SK-N-SH treated with all-trans-retinoic acid at 6 μM for 48 hours (cell line): ENCODE measurements at regions not wholly inside any gene's neighbourhood (a gene's known extent, or its start where the extent isn't known, plus 50 kb on each side); places are given as distances from the start of the nearest gene placed in this dataset.

Experiments
- ATAC-seq: fragments of 200-7000 bp; cut with Tn5 transposase; 3 replicates; pipeline ENCODE4 v1.9.1; 2020; ENCODE audit warnings: mild to moderate bottlenecking, moderate library complexity
- ARNTL ChIP-seq: fragments of 450-650 bp; formaldehyde crosslinking; IDR thresholded peaks from 2 replicates; pipeline ENCODE4 v1.5.0; 2020; ENCODE audit warnings: low read depth, mild to moderate bottlenecking, moderate library complexity, borderline replicate concordance
- BACH2 ChIP-seq: fragments of 250-450 bp; sonication (Bioruptor Pico); IDR thresholded peaks from 2 replicates; pipeline ENCODE4 v1.9.0; 2021; ENCODE audit warnings: mild to moderate bottlenecking, borderline replicate concordance
- CSDC2 ChIP-seq: fragments of 250-450 bp; sonication (Bioruptor Pico); IDR thresholded peaks from 2 replicates; pipeline ENCODE4 v1.5.0; 2020; ENCODE audit warnings: mild to moderate bottlenecking, moderate library complexity
- ESRRG ChIP-seq: fragments of 250-450 bp; sonication (Bioruptor Pico); IDR thresholded peaks from 2 replicates; pipeline ENCODE4 v1.6.1; 2021; ENCODE audit warnings: mild to moderate bottlenecking
- GLIS3 ChIP-seq: fragments of 250-450 bp; sonication (Bioruptor Pico); IDR thresholded peaks from 2 replicates; pipeline ENCODE4 v1.5.0; 2020; ENCODE audit warnings: mild to moderate bottlenecking, moderate library complexity
- ISL1 ChIP-seq: fragments of 250-450 bp; sonication (Bioruptor Pico); IDR thresholded peaks from 2 replicates; pipeline ENCODE4 v2.1.2; 2022; ENCODE audit warnings: mild to moderate bottlenecking, moderate library complexity
- OSR1 ChIP-seq: fragments of 250-450 bp; sonication (Bioruptor Pico); IDR thresholded peaks from 2 replicates; pipeline ENCODE4 v1.8.0; 2022; ENCODE audit warnings: moderate library complexity, mild to moderate bottlenecking, inconsistent platforms
- PPARA ChIP-seq: fragments of 250-450 bp; sonication (Bioruptor Pico); IDR thresholded peaks from 2 replicates; pipeline ENCODE4 v1.5.0; 2020; ENCODE audit warnings: mild to moderate bottlenecking, borderline replicate concordance
- RARB ChIP-seq: fragments of 250-450 bp; sonication (Bioruptor Pico); IDR thresholded peaks from 2 replicates; pipeline ENCODE4 v1.8.0; 2021; ENCODE audit warnings: mild to moderate bottlenecking, moderate library complexity
- SNAI2 ChIP-seq: fragments of 250-450 bp; sonication (Bioruptor Pico); IDR thresholded peaks from 2 replicates; pipeline ENCODE4 v1.5.0; 2020; ENCODE audit warnings: mild to moderate bottlenecking, moderate library complexity
- TCF4 ChIP-seq: fragments of 250-450 bp; sonication (Bioruptor Pico); IDR thresholded peaks from 2 replicates; pipeline ENCODE4 v1.8.0; 2021; ENCODE audit warnings: mild to moderate bottlenecking, moderate library complexity, borderline replicate concordance
- TOX ChIP-seq: fragments of 250-450 bp; sonication (Bioruptor Pico); IDR thresholded peaks from 2 replicates; pipeline ENCODE4 v1.8.0; 2021; ENCODE audit warnings: mild to moderate bottlenecking, moderate library complexity, borderline replicate concordance
- ZC3H10 ChIP-seq: fragments of 250-450 bp; sonication (Bioruptor Pico); IDR thresholded peaks from 2 replicates; pipeline ENCODE4 v1.5.1; 2021; ENCODE audit warnings: mild to moderate bottlenecking, moderate library complexity
- ZNF565 ChIP-seq: fragments of 450-650 bp; formaldehyde crosslinking; conservative IDR thresholded peaks from 2 replicates; pipeline ENCODE4 v1.5.0; 2020; ENCODE audit warnings: low read depth, mild to moderate bottlenecking, moderate library complexity
- ZNF70 ChIP-seq: fragments of 450-650 bp; formaldehyde crosslinking; IDR thresholded peaks from 2 replicates; pipeline ENCODE4 v1.5.0; 2020; ENCODE audit warnings: mild to moderate bottlenecking, moderate library complexity
- ZNF8 ChIP-seq: fragments of 450-650 bp; formaldehyde crosslinking; IDR thresholded peaks from 2 replicates; pipeline ENCODE4 v1.5.0; 2020; ENCODE audit warnings: mild to moderate bottlenecking, moderate library complexity
- TF ChIP-seq, protein P1 (sequence below): fragments of 250-450 bp; sonication (Bioruptor Pico); IDR thresholded peaks from 2 replicates; pipeline ENCODE4 v1.8.0; 2020; ENCODE audit warnings: mild to moderate bottlenecking, moderate library complexity, borderline replicate concordance
- TF ChIP-seq, protein P2 (sequence below): fragments of 250-450 bp; sonication (Bioruptor Pico); IDR thresholded peaks from 2 replicates; pipeline ENCODE4 v1.5.0; 2020; ENCODE audit warnings: mild to moderate bottlenecking, moderate library complexity
- TF ChIP-seq, protein P3 (sequence below): fragments of 250-450 bp; sonication (Bioruptor Pico); IDR thresholded peaks from 2 replicates; pipeline ENCODE4 v1.5.1; 2020; ENCODE audit warnings: low read depth, mild to moderate bottlenecking, moderate library complexity
- TF ChIP-seq, protein P4 (sequence below): fragments of 250-450 bp; sonication (Bioruptor Pico); IDR thresholded peaks from 2 replicates; pipeline ENCODE4 v1.5.1; 2021; ENCODE audit warnings: mild to moderate bottlenecking, moderate library complexity
- TF ChIP-seq, protein P5 (sequence below): fragments of 250-450 bp; sonication (Bioruptor Pico); IDR thresholded peaks from 2 replicates; pipeline ENCODE4 v1.8.0; 2021; ENCODE audit warnings: low read depth, mild to moderate bottlenecking, moderate library complexity, borderline replicate concordance

DNA sequence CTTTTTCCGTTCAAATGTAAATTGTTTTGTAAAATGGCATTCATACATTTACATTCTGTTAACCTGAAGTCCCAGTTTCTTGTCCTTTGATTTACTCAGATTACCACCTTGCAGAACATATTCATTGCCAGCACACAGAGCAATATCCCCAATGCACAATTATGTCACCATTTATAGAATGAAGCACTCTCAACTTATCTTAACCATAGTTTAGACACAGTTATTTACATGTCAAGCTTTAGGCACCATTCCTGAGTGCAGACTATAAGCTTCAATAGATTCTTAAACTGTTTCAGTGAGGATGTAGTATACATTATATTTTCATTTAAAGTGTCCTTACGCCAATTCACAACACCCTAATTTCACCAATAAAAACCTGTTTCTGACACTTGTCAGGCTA lies 1977.9 kb downstream of the SUCLG1 start:
- no peak for ATAC-seq
- TF ChIP-seq OSR1 (CRISPR knock-in tag) = no peak
- no peak for TF ChIP-seq ZC3H10 (CRISPR knock-in tag)
- no peak for TF ChIP-seq SNAI2
- TF ChIP-seq TCF4 (CRISPR knock-in tag) = no peak
- TF ChIP-seq, protein P1, sequence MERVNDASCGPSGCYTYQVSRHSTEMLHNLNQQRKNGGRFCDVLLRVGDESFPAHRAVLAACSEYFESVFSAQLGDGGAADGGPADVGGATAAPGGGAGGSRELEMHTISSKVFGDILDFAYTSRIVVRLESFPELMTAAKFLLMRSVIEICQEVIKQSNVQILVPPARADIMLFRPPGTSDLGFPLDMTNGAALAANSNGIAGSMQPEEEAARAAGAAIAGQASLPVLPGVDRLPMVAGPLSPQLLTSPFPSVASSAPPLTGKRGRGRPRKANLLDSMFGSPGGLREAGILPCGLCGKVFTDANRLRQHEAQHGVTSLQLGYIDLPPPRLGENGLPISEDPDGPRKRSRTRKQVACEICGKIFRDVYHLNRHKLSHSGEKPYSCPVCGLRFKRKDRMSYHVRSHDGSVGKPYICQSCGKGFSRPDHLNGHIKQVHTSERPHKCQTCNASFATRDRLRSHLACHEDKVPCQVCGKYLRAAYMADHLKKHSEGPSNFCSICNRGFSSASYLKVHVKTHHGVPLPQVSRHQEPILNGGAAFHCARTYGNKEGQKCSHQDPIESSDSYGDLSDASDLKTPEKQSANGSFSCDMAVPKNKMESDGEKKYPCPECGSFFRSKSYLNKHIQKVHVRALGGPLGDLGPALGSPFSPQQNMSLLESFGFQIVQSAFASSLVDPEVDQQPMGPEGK (CRISPR knock-in tag) = no peak
- TF ChIP-seq CSDC2 (CRISPR knock-in tag) = no peak
- no peak for TF ChIP-seq PPARA (CRISPR knock-in tag)
- TF ChIP-seq, all 23 proteins: peak for 0

DNA sequence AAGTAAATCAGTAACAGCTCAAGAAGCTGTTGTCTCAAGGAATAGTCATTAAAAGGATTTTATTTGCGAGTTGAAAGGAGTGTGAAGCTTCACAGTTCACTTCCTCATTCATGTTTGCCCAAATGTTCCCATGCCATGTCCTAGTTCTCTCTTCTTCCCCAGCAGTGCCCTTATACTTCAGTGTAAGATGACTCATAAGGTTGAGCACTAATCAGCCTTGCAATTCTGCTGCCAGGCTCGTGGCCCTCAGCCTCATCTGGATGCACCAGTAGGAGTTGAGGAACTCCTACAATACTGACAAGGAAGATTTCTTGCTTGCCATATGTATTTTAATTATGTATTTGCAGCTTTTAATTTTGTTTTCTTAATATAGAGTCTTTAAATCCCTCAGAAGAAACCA lies 1980.4 kb downstream of the SUCLG1 start:
- TF ChIP-seq, protein P2, sequence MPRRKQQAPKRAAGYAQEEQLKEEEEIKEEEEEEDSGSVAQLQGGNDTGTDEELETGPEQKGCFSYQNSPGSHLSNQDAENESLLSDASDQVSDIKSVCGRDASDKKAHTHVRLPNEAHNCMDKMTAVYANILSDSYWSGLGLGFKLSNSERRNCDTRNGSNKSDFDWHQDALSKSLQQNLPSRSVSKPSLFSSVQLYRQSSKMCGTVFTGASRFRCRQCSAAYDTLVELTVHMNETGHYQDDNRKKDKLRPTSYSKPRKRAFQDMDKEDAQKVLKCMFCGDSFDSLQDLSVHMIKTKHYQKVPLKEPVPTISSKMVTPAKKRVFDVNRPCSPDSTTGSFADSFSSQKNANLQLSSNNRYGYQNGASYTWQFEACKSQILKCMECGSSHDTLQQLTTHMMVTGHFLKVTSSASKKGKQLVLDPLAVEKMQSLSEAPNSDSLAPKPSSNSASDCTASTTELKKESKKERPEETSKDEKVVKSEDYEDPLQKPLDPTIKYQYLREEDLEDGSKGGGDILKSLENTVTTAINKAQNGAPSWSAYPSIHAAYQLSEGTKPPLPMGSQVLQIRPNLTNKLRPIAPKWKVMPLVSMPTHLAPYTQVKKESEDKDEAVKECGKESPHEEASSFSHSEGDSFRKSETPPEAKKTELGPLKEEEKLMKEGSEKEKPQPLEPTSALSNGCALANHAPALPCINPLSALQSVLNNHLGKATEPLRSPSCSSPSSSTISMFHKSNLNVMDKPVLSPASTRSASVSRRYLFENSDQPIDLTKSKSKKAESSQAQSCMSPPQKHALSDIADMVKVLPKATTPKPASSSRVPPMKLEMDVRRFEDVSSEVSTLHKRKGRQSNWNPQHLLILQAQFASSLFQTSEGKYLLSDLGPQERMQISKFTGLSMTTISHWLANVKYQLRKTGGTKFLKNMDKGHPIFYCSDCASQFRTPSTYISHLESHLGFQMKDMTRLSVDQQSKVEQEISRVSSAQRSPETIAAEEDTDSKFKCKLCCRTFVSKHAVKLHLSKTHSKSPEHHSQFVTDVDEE (CRISPR knock-in tag) = no peak
- TF ChIP-seq, protein P3, sequence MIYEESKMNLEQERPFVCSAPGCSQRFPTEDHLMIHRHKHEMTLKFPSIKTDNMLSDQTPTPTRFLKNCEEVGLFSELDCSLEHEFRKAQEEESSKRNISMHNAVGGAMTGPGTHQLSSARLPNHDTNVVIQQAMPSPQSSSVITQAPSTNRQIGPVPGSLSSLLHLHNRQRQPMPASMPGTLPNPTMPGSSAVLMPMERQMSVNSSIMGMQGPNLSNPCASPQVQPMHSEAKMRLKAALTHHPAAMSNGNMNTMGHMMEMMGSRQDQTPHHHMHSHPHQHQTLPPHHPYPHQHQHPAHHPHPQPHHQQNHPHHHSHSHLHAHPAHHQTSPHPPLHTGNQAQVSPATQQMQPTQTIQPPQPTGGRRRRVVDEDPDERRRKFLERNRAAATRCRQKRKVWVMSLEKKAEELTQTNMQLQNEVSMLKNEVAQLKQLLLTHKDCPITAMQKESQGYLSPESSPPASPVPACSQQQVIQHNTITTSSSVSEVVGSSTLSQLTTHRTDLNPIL (CRISPR knock-in tag) = no peak
- no peak for TF ChIP-seq OSR1 (CRISPR knock-in tag)
- TF ChIP-seq, protein P4, sequence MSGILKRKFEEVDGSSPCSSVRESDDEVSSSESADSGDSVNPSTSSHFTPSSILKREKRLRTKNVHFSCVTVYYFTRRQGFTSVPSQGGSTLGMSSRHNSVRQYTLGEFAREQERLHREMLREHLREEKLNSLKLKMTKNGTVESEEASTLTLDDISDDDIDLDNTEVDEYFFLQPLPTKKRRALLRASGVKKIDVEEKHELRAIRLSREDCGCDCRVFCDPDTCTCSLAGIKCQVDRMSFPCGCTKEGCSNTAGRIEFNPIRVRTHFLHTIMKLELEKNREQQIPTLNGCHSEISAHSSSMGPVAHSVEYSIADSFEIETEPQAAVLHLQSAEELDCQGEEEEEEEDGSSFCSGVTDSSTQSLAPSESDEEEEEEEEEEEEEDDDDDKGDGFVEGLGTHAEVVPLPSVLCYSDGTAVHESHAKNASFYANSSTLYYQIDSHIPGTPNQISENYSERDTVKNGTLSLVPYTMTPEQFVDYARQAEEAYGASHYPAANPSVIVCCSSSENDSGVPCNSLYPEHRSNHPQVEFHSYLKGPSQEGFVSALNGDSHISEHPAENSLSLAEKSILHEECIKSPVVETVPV (CRISPR knock-in tag) = no peak
- TF ChIP-seq ISL1 (CRISPR knock-in tag) = no peak
- TF ChIP-seq RARB (CRISPR knock-in tag) = no peak
- no peak for TF ChIP-seq GLIS3 (CRISPR knock-in tag)
- no peak for TF ChIP-seq SNAI2
- ATAC-seq = no peak

DNA sequence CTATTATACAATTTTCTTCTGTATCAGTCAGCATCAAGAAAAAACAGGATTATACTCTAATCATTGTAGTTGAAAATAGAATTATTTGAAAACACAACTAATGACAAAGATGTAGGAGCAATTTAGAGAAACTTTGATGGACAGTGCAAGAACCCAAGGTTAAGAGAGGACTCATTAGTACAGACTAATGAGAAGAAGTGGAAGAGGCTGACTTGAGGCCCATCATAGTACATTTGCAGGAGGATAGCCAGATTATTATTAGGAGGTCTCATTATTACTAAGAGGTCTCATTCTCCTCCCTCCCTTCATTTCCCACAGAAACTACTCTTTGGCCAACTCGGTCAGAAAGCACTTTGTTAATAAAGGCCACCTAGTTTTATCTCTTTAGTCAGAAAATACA lies 1983.0 kb downstream of the SUCLG1 start:
- ATAC-seq = no peak
- TF ChIP-seq, protein P5, sequence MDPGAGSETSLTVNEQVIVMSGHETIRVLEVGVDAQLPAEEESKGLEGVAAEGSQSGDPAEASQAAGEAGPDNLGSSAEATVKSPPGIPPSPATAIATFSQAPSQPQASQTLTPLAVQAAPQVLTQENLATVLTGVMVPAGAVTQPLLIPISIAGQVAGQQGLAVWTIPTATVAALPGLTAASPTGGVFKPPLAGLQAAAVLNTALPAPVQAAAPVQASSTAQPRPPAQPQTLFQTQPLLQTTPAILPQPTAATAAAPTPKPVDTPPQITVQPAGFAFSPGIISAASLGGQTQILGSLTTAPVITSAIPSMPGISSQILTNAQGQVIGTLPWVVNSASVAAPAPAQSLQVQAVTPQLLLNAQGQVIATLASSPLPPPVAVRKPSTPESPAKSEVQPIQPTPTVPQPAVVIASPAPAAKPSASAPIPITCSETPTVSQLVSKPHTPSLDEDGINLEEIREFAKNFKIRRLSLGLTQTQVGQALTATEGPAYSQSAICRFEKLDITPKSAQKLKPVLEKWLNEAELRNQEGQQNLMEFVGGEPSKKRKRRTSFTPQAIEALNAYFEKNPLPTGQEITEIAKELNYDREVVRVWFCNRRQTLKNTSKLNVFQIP (CRISPR knock-in tag) = no peak
- TF ChIP-seq ARNTL (CRISPR knock-in tag) = no peak
- no peak for TF ChIP-seq OSR1 (CRISPR knock-in tag)
- no peak for TF ChIP-seq ZNF70 (CRISPR knock-in tag)
- no peak for TF ChIP-seq SNAI2
- no peak for TF ChIP-seq PPARA (CRISPR knock-in tag)
- no peak for TF ChIP-seq ZC3H10 (CRISPR knock-in tag)
- no peak for TF ChIP-seq BACH2 (CRISPR knock-in tag)
- TF ChIP-seq, protein P3 (CRISPR knock-in tag) = no peak
- TF ChIP-seq ESRRG (CRISPR knock-in tag) = no peak
- TF ChIP-seq RARB (CRISPR knock-in tag) = no peak
- TF ChIP-seq TOX (CRISPR knock-in tag) = no peak
- no peak for TF ChIP-seq CSDC2 (CRISPR knock-in tag)
- TF ChIP-seq, protein P1 (CRISPR knock-in tag) = no peak
- TF ChIP-seq ZNF565 (CRISPR knock-in tag) = no peak
- TF ChIP-seq, protein P2 (CRISPR knock-in tag) = no peak
- TF ChIP-seq ZNF8 = no peak
